ENCODE measurements at regions not wholly inside any gene's neighbourhood (a gene's known extent, or its start where the extent isn't known, plus 50 kb on each side); places are given as distances from the start of the nearest gene placed in this dataset.

DNA sequence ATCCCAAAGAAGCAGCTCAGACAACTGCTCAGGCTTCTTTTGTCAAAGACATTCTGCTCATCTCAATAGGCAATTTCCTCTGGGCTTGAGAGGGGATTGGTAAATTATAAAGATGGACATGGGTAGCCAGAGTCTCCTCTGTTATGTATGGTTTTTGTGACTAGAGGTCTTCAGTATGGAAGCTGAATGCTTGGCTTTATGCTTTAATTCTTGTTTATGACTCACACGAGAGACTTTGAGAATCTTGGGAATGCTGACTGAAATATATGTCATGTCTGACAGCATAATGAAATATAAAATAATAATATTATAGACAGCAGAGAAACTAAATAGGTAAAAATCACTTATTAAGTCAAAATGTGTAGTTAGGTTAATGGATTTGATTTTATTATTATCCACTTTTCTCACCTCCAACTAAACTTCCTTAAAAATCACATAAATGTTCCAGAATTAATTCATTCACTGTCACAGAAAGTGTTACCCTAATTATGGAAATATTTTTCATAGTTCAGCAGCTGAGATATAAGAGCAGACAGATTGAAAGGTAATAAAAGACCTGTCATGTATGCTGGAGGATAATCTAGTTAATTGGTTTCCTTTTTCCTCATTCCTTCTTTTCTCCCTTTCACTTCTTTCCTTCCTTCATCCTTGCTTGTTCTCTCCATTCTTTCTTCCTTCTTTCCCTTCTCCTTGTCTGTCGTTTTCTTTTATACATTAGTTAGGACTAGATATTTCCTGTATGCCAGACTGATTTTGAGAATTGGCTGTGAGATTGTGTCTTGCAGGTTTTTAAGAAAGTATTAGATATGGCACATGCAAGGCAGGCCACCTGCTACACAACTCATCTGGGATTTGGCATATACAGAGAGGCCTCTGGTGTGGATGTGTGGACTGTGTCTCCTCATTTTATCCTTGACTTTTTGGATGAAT lies 1866.1 kb upstream of the NUDT12 start:
- DNase-seq (ENCODE audit: low read depth in 4 of 4, low spot score in 2 of 4) = no peak

DNA sequence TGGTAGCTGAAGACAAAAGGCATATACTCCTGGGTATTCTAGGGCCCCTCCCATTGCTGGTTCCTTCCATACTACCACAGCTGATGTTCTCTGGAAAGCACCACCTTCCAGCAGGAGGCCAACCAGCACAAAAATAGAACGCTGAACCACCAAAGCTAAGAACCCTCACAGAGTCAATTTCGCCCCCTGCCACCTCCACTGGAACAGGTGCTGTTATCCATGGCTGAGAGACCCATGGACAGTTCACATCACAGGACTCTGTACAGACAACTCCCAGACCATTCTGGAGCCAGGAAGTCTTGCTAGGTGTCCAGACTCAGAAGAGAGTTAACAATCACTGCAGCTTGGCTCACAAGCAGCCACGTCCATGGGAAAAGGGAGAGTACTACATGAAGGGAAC lies 1851.5 kb upstream of the NUDT12 start:
- DNase-seq (ENCODE audit: low read depth in 4 of 4, low spot score in 2 of 4) = no peak

DNA sequence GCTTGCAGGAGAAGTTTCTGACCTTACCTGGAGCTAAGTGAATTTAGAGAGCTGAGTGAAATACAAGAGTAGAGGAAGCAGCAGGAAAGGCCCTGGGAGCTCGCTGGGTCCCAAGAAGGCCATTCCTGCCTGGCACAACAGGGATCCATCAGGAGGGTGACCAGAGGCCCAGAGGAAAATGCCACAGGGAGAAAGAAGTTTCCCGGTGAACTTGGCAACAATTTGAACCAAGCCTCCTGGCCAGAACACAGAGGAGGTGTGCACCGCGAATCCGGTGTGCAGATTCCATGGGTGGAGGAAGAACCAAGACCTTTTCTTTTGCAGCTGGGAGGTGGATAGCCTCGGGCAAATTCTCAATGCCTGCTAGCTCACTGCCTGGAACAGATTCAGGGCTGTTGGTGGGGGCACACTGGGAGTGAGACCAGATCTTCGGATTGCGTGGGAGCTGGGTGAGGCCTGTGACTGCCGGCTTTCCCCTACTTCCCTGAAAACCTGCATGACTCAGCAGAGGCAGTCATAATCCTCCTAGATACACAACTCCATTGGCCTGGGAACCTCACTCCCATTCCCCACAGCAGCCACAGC lies 1850.9 kb upstream of the NUDT12 start:
- no peak for DNase-seq (ENCODE audit: low read depth in 4 of 4, low spot score in 2 of 4)

DNA sequence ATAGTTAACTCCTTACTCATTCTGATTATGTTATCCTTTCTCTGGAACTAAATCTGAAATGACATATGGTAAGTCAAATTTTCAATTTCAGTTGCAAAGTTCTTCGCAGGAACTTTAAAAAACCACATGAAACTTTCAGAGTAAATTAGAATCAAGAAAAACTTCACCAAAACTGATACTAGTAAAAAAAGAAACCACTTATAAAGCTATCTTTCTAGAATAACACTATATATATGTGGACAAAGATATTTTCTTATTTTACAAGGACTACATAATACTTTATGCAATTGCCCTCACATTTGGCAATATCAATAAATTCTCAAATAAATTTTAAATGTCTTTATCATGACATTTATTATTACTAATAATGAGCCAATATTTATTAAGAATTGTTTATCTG lies 1847.1 kb upstream of the NUDT12 start:
- DNase-seq (ENCODE audit: low read depth in 4 of 4, low spot score in 2 of 4) = no peak

DNA sequence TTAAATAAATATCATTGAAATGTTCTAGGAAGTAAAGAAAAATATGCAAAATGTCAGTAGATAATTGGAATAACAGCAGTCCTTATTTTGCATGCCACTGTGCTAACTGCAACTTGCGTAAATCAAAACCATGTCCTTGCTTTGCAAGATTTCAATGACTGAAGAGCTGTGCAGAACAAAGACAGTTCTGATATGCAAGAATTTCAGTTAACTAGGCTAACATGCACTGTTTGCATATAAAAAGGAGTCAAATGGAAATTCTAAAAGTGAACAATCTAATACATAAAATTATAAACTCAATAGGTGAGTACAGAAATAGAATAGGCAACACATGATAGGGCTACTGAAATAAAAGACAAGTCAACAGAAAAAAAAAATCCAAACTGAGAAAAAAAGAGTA lies 1844.6 kb upstream of the NUDT12 start:
- DNase-seq (ENCODE audit: low read depth in 4 of 4, low spot score in 2 of 4) = no peak

DNA sequence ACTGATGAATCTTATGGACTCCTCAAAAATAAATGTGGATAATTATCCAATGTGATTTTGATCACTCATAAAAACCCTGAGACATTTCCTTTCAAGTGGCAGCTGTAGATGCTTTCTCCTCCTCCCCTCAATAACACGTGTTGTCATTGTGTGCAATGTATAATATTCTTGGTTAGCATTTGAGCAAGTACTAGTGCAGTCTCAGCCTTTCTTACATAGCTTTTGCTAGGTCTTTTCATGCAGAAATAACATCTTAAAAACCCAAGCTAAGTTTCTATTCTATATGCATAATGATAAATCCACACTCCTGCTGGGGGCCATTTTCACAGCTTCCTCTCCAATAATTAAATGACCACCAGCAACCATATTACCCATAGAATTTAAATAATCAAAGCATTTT lies 1835.2 kb upstream of the NUDT12 start:
- DNase-seq (ENCODE audit: low read depth in 4 of 4, low spot score in 2 of 4) = no peak

DNA sequence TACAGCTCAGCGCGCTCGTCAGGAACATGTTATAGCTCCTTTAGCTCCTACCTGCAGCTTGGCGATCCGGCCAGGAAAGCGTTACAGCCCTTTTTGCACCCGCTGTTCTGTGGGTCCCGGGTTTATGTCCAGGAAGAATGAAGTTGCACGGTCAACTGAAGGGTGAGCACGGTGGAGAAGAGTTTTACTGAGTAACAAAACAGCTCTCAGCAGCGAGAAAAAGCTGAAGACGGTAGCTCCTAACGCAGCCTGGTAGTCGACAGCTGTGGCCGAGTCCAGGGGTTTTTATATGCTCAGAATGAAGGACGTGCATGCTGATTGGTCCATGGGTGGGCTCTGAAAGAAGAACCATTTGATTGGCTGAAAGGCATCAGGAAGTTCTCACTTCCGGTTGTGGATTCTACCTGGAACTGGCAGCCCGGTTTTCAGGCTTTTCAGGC lies 1830.1 kb upstream of the NUDT12 start:
- no peak for DNase-seq (ENCODE audit: low read depth in 4 of 4, low spot score in 2 of 4)

GRCh38 chr5:105392122-105392709 lies 1829.6 kb upstream of the NUDT12 start:
- no peak for DNase-seq (ENCODE audit: low read depth in 4 of 4, low spot score in 2 of 4)

DNA sequence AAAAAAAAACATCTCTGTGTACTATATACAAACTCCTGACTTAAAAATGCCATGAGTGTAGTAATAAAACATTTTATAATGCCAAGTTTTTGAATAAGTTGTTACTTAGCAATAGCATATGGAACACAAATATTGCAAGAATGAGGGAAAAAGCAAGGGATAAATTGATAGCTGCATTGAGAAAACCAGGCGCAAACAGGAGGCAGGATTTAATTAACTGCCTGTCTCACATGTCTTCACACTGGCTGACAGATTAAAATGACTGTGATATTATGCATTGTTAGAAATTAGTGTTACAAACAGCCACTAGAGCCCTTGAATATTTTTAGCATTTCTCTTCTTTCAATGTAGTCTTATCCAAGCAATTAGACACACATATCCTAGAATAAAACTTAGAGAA lies 1817.5 kb upstream of the NUDT12 start:
- DNase-seq (ENCODE audit: low read depth in 4 of 4, low spot score in 2 of 4) = no peak

GRCh38 chr5:105371169-105371568 lies 1808.6 kb upstream of the NUDT12 start:
- DNase-seq (ENCODE audit: low read depth in 4 of 4, low spot score in 2 of 4) = no peak

DNA sequence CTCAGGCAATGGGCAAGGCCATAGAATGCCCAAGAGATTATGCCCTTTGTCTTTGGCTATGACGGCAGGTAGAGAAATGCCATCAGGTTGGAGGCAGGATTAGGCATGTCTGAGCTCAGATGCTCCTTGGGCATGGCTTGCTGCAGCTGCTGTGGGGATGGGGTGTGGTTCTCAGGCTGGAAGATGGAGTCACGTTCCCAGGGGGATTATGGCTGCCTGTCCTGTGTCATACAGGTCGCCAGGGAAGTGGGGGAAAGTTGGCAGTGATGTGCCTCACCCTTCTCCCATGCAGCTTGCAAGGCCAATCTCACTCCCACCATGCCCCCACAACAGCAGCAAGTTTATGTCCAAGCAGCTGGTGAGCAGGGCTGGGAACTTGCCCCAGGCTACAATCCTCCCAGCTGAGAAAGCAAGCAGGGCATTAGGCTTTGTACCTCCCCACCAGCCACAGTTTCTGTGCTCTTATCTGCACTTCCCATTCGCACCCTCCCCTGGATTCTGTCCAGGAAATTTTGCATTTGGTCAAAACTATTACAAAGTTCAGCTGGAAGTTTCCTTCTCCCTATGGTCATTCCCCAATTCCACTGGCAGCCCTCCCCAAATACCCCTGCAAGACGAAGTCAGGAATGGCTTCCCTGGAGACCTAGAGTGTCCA lies 1788.0 kb upstream of the NUDT12 start:
- DNase-seq (ENCODE audit: low read depth in 4 of 4, low spot score in 2 of 4) = no peak

GRCh38 chr5:105331558-105331957 lies 1769.0 kb upstream of the NUDT12 start:
- no peak for DNase-seq (ENCODE audit: low read depth in 4 of 4, low spot score in 2 of 4)

GRCh38 chr5:105330185-105330584 lies 1767.6 kb upstream of the NUDT12 start:
- no peak for DNase-seq (ENCODE audit: low read depth in 4 of 4, low spot score in 2 of 4)

DNA sequence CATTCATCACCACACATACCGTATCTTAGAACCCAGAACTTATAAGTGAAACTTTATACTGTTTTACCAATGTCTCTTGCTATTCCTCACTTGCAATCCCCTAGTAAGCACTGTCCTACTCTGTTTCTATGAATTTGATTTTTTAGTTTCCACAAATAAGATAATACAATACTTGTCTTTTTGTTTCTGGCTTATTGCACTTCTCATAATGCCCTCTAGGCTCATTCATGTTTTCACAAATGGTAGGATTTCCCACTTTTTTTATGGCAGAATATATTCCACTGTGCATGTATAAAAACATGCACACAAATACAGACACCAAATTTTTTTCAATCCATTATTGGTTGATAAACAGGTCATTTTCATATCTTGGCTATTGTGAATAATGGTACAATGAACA lies 1742.3 kb upstream of the NUDT12 start:
- DNase-seq (ENCODE audit: low read depth in 4 of 4, low spot score in 2 of 4) = no peak

DNA sequence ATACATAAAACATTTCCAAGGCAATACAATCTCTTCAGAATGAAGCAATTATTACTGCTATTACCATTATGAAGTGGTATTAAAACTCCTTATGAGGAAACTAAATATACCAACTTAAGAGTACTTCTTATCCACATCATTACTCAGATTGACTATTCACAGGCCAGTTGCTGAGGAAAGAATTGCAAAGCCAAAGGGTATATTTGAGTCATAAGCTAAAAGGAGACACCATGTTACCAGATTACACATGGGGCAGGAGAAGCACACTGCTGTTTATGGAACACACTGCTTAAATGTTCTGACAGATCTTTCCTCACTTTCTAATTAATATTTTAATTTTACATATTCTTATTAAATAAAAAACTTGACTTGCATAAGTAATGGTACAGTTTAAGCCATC lies 1726.4 kb upstream of the NUDT12 start:
- no peak for DNase-seq (ENCODE audit: low read depth in 4 of 4, low spot score in 2 of 4)

GRCh38 chr5:105283134-105283533 lies 1720.5 kb upstream of the NUDT12 start:
- no peak for DNase-seq (ENCODE audit: low read depth in 4 of 4, low spot score in 2 of 4)

GRCh38 chr5:105274079-105274478 lies 1711.5 kb upstream of the NUDT12 start:
- DNase-seq (ENCODE audit: low read depth in 4 of 4, low spot score in 2 of 4) = no peak

GRCh38 chr5:105263515-105263914 lies 1700.9 kb upstream of the NUDT12 start:
- no peak for DNase-seq (ENCODE audit: low read depth in 4 of 4, low spot score in 2 of 4)

DNA sequence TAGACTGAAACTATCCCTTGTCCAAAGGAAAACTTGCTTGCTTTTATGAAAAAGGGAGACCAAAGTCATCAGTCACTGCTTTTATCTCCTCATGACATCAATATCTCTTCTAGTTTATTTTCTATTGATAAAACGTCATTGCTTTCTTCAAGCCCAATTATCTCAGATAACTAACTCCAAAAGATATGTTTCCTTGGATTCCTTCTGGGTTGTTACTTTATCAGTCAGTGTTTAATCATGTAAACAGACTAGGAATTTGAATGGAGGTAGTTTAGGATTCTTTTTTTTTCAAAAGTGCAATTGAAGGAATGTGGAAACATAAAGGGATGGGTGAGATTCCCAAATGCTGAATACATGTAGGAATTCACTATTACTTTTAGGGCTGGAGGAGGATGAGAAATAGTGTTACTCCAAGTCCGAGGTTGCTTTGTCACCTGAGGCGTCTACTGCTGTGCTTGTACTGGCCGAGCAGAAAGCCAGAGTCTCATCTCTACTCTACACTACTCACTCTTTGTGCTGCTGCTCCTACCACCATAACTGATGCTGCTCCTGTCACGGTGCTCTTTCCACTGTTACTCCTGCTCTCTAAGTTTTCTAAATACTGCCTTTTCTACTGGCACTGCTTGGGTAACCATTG lies 1697.1 kb upstream of the NUDT12 start:
- no peak for DNase-seq (ENCODE audit: low read depth in 4 of 4, low spot score in 2 of 4)

- no peak for DNase-seq (ENCODE audit: low read depth in 4 of 4, low spot score in 2 of 4)
These were observed 1676.0 kb upstream of the NUDT12 start for GRCh38 chr5:105238561-105238960.

Measured in left renal cortex interstitium (tissue), 4 donors.